ENCODE measurements at regions not wholly inside any gene's neighbourhood (a gene's known extent, or its start where the extent isn't known, plus 50 kb on each side); places are given as distances from the start of the nearest gene placed in this dataset.
A peak's percentile ranks its signal among the peaks of the same experiment; 100 is the strongest.

DNA sequence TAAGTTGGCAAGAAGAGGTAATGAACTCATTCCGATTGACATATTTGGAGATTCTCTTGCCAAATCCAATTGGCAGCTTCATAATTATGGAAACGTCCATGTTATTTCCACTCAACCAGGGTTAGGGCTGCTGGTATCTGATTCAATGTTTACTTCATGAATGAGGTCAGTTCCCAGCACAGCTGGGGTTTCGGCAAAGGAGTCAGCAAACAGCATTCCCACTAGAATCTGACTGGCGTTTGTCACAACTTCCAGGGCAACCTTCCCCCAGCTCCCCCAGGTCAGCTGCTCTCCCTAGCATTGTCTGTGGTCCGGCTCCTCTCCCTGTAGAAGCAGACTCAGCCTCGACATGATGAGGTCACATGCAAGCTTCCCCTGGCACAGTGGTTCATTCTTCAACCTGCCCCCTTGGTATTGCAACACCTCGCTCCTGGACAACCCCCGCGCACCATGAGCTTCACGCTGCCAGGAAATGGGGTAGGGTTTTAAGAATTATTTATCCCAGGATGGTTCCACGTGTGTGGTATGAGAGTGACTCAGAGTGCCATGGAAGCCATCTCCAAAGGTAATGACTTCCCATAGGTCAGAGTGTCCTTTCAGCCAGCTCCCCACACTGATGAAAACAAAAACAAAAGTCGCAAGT lies 100.7 kb upstream of the SLC25A33 start:
- H3K27ac Mint-ChIP-seq (ENCODE audit: unreplicated experiment) = peak overlapping the region; percentile 8
- no TSS peak for BruUV-seq (replicated peaks)
- no peaks in the 10 kb centered on the region for H3K9me3 Mint-ChIP-seq (ENCODE audit: unreplicated experiment)
- no peaks in the 10 kb centered on the region for H3K9me3 ChIP-seq
- TF ChIP-seq CTCF (IDR thresholded peaks at IDR 0.05; ENCODE audit: insufficient read depth in 1 of 2, low read depth in 1 of 2, low read length in 1 of 2, severe bottlenecking in 1 of 2, unreplicated experiment in 1 of 2) = no peak
- H3K27me3 Mint-ChIP-seq (ENCODE audit: insufficient read depth, unreplicated experiment) = no peaks in the 10 kb centered on the region
- H3K4me3 Mint-ChIP-seq (ENCODE audit: unreplicated experiment) = no peak overlapping the region
- no peak overlapping the region for H3K4me3 ChIP-seq (ENCODE audit: low read depth, low read length)
- H3K4me1 Mint-ChIP-seq (ENCODE audit: low read depth, unreplicated experiment) = peaks cover 34% of the 10 kb centered on the region
- POLR2A ChIA-PET = no interaction called here
- H3K36me3 ChIP-seq (ENCODE audit: control insufficient read depth, insufficient read depth, low read length) = no peaks in the 10 kb centered on the region
- intact Hi-C loops (cut with micrococcal nuclease; ENCODE audit: unreplicated experiment) = loop anchor here (5.0 kb wide), 1 partner anchor 146 kb away; the partner anchor contains the start of gene SPSB1
- CTCF ChIA-PET = no interaction called here
- H3K4me1 ChIP-seq = peaks cover 60% of the 10 kb centered on the region
- peaks cover under 1% of the 10 kb centered on the region for H3K36me3 Mint-ChIP-seq (ENCODE audit: insufficient read depth, unreplicated experiment)
- no peak for DNase-seq
- H3K27me3 ChIP-seq (replicated peaks; ENCODE audit: control insufficient read depth, insufficient read depth, low read length) = no peaks in the 10 kb centered on the region

GRCh38 chr1:9439074-9439761 lies 100.0 kb upstream of the SLC25A33 start:
- CTCF ChIA-PET = no interaction called here
- peak in 1 of 2 experiments; percentile 34 for DNase-seq
- H3K9me3 Mint-ChIP-seq (ENCODE audit: unreplicated experiment) = no peaks in the 10 kb centered on the region
- BruUV-seq (replicated peaks) = no TSS peak
- peak overlapping the region; percentile 8 for H3K27ac Mint-ChIP-seq (ENCODE audit: unreplicated experiment)
- Histone ChIP-seq H3K4me1 (peaks cover 62% of the 10 kb centered on the region), H3K9me3 (no peaks in the 10 kb centered on the region), H3K36me3 (ENCODE audit: control insufficient read depth, insufficient read depth, low read length) (no peaks in the 10 kb centered on the region), H3K27me3 (replicated peaks; ENCODE audit: control insufficient read depth, insufficient read depth, low read length) (no peaks in the 10 kb centered on the region), H3K4me3 (ENCODE audit: low read depth, low read length) (no peak overlapping the region)
- no peak for TF ChIP-seq CTCF (IDR thresholded peaks at IDR 0.05; ENCODE audit: insufficient read depth in 1 of 2, low read depth in 1 of 2, low read length in 1 of 2, severe bottlenecking in 1 of 2, unreplicated experiment in 1 of 2)
- peaks cover 6% of the 10 kb centered on the region for H3K36me3 Mint-ChIP-seq (ENCODE audit: insufficient read depth, unreplicated experiment)
- H3K4me1 Mint-ChIP-seq (ENCODE audit: low read depth, unreplicated experiment) = peaks cover 40% of the 10 kb centered on the region
- H3K27me3 Mint-ChIP-seq (ENCODE audit: insufficient read depth, unreplicated experiment) = no peaks in the 10 kb centered on the region
- intact Hi-C loops (cut with micrococcal nuclease; ENCODE audit: unreplicated experiment) = loop anchor here (5.0 kb wide), 1 partner anchor 147 kb away; the partner anchor contains the start of gene SPSB1
- H3K4me3 Mint-ChIP-seq (ENCODE audit: unreplicated experiment) = no peak overlapping the region
- POLR2A ChIA-PET = interaction anchor here (0.5 kb wide), 1 partner anchor 1140 kb away, joined by 3 read pairs; no protein-coding TSS in a partner anchor

- Histone ChIP-seq H3K4me1 (peaks cover 62% of the 10 kb centered on the region), H3K9me3 (no peaks in the 10 kb centered on the region), H3K36me3 (ENCODE audit: control insufficient read depth, insufficient read depth, low read length) (no peaks in the 10 kb centered on the region), H3K27me3 (replicated peaks; ENCODE audit: control insufficient read depth, insufficient read depth, low read length) (no peaks in the 10 kb centered on the region), H3K4me3 (ENCODE audit: low read depth, low read length) (no peak overlapping the region)
- H3K27me3 Mint-ChIP-seq (ENCODE audit: insufficient read depth, unreplicated experiment) = no peaks in the 10 kb centered on the region
- H3K36me3 Mint-ChIP-seq (ENCODE audit: insufficient read depth, unreplicated experiment) = peaks cover 6% of the 10 kb centered on the region
- ChIA-PET POLR2A (no interaction called here), CTCF (no interaction called here)
- intact Hi-C loops (cut with micrococcal nuclease; ENCODE audit: unreplicated experiment) = no loop called here
- no peaks in the 10 kb centered on the region for H3K9me3 Mint-ChIP-seq (ENCODE audit: unreplicated experiment)
- no peak for DNase-seq
- no TSS peak for BruUV-seq (replicated peaks)
- no peak for TF ChIP-seq CTCF (IDR thresholded peaks at IDR 0.05; ENCODE audit: insufficient read depth in 1 of 2, low read depth in 1 of 2, low read length in 1 of 2, severe bottlenecking in 1 of 2, unreplicated experiment in 1 of 2)
- peaks cover 40% of the 10 kb centered on the region for H3K4me1 Mint-ChIP-seq (ENCODE audit: low read depth, unreplicated experiment)
- no peak overlapping the region for H3K4me3 Mint-ChIP-seq (ENCODE audit: unreplicated experiment)
- no peak overlapping the region for H3K27ac Mint-ChIP-seq (ENCODE audit: unreplicated experiment)
These were observed 99.0 kb upstream of the SLC25A33 start for GRCh38 chr1:9440261-9440660.

Data from Caco-2 (cell line).